ENCODE measurements at regions not wholly inside any gene's neighbourhood (a gene's known extent, or its start where the extent isn't known, plus 50 kb on each side); places are given as distances from the start of the nearest gene placed in this dataset.

- H3K4me3 ChIP-seq (ENCODE audit: low read depth, low read length, poor library complexity, severe bottlenecking), result no peak overlapping the region
- no peaks in the 10 kb centered on the region for H3K27me3 ChIP-seq (replicated peaks; ENCODE audit: insufficient read depth, low read depth, low read length, poor library complexity)
- DNase-seq (ENCODE audit: low spot score), result no peak
- POLR2A ChIA-PET (ENCODE audit: low non-redundant PET), result no interaction called here
- H3K9me3 ChIP-seq (ENCODE audit: low read depth, low read length, poor library complexity, severe bottlenecking), result peaks cover 14% of the 10 kb centered on the region
- no peaks in the 10 kb centered on the region for H3K4me1 ChIP-seq (ENCODE audit: insufficient read depth, low read length, poor library complexity, severe bottlenecking)
- H3K36me3 ChIP-seq (ENCODE audit: insufficient read depth, low read length, poor library complexity, severe bottlenecking), result no peaks in the 10 kb centered on the region
- TF ChIP-seq, protein P1, sequence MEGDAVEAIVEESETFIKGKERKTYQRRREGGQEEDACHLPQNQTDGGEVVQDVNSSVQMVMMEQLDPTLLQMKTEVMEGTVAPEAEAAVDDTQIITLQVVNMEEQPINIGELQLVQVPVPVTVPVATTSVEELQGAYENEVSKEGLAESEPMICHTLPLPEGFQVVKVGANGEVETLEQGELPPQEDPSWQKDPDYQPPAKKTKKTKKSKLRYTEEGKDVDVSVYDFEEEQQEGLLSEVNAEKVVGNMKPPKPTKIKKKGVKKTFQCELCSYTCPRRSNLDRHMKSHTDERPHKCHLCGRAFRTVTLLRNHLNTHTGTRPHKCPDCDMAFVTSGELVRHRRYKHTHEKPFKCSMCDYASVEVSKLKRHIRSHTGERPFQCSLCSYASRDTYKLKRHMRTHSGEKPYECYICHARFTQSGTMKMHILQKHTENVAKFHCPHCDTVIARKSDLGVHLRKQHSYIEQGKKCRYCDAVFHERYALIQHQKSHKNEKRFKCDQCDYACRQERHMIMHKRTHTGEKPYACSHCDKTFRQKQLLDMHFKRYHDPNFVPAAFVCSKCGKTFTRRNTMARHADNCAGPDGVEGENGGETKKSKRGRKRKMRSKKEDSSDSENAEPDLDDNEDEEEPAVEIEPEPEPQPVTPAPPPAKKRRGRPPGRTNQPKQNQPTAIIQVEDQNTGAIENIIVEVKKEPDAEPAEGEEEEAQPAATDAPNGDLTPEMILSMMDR (conservative IDR thresholded peaks at IDR 0.05; ENCODE audit: low read depth, low read length), result no peak
- no peak for TF ChIP-seq EZH2 (IDR thresholded peaks at IDR 0.05; ENCODE audit: borderline replicate concordance, low read depth, low read length, poor library complexity, severe bottlenecking)
- no TSS peak for BruUV-seq (replicated peaks)
- CTCF ChIA-PET, result no interaction called here
- intact Hi-C loops (cut with micrococcal nuclease; ENCODE audit: unreplicated experiment), result no loop called here
- H3K27ac ChIP-seq (ENCODE audit: low read depth, low read length, poor library complexity, severe bottlenecking), result no peak overlapping the region
Observed at GRCh38 chr15:46131876-46132275, 497.0 kb downstream of the SQOR start.

- POLR2A ChIA-PET (ENCODE audit: low non-redundant PET), result no interaction called here
- intact Hi-C loops (cut with micrococcal nuclease; ENCODE audit: unreplicated experiment), result no loop called here
- BruUV-seq (replicated peaks), result no TSS peak
Observed at GRCh38 chr15:46137443-46137842, 502.6 kb downstream of the SQOR start.

GRCh38 chr15:46146002-46146401, 511.2 kb downstream of the SQOR start:
- intact Hi-C loops (cut with micrococcal nuclease; ENCODE audit: unreplicated experiment), result no loop called here
- TF ChIP-seq EZH2 (IDR thresholded peaks at IDR 0.05; ENCODE audit: borderline replicate concordance, low read depth, low read length, poor library complexity, severe bottlenecking), result no peak
- TF ChIP-seq, protein P1 (conservative IDR thresholded peaks at IDR 0.05; ENCODE audit: low read depth, low read length), result no peak
- H3K9me3 ChIP-seq (ENCODE audit: low read depth, low read length, poor library complexity, severe bottlenecking), result no peaks in the 10 kb centered on the region
- CTCF ChIA-PET, result no interaction called here
- no peak for DNase-seq (ENCODE audit: low spot score)
- peaks cover 6% of the 10 kb centered on the region for H3K27me3 ChIP-seq (replicated peaks; ENCODE audit: insufficient read depth, low read depth, low read length, poor library complexity)
- BruUV-seq (replicated peaks), result no TSS peak
- POLR2A ChIA-PET (ENCODE audit: low non-redundant PET), result no interaction called here
- H3K27ac ChIP-seq (ENCODE audit: low read depth, low read length, poor library complexity, severe bottlenecking), result no peak overlapping the region
- no peak overlapping the region for H3K4me3 ChIP-seq (ENCODE audit: low read depth, low read length, poor library complexity, severe bottlenecking)
- H3K4me1 ChIP-seq (ENCODE audit: insufficient read depth, low read length, poor library complexity, severe bottlenecking), result no peaks in the 10 kb centered on the region
- no peaks in the 10 kb centered on the region for H3K36me3 ChIP-seq (ENCODE audit: insufficient read depth, low read length, poor library complexity, severe bottlenecking)

More at GRCh38 chr15:46137443-46137842, 502.6 kb downstream of the SQOR start:
- no peak overlapping the region for H3K4me3 ChIP-seq (ENCODE audit: low read depth, low read length, poor library complexity, severe bottlenecking)
- CTCF ChIA-PET, result no interaction called here
- no peak for DNase-seq (ENCODE audit: low spot score)
- TF ChIP-seq EZH2 (IDR thresholded peaks at IDR 0.05; ENCODE audit: borderline replicate concordance, low read depth, low read length, poor library complexity, severe bottlenecking), result no peak
- TF ChIP-seq, protein P1 (conservative IDR thresholded peaks at IDR 0.05; ENCODE audit: low read depth, low read length), result no peak
- H3K4me1 ChIP-seq (ENCODE audit: insufficient read depth, low read length, poor library complexity, severe bottlenecking), result no peaks in the 10 kb centered on the region
- no peak overlapping the region for H3K27ac ChIP-seq (ENCODE audit: low read depth, low read length, poor library complexity, severe bottlenecking)
- no peaks in the 10 kb centered on the region for H3K36me3 ChIP-seq (ENCODE audit: insufficient read depth, low read length, poor library complexity, severe bottlenecking)
- H3K9me3 ChIP-seq (ENCODE audit: low read depth, low read length, poor library complexity, severe bottlenecking), result peaks cover 14% of the 10 kb centered on the region
- no peaks in the 10 kb centered on the region for H3K27me3 ChIP-seq (replicated peaks; ENCODE audit: insufficient read depth, low read depth, low read length, poor library complexity)
